A549 (cell line): ENCODE measurements at regions not wholly inside any gene's neighbourhood (a gene's known extent, or its start where the extent isn't known, plus 50 kb on each side); places are given as distances from the start of the nearest gene placed in this dataset.

Experiments used
- ATAC-seq, 2 experiments: fragments of 200-7000 bp in 1 of 2; fragments of >200 bp in 1 of 2; cut with Nextera tagmentation in 1 of 2; cut with Tn5 transposase in 1 of 2; 3 replicates each; pipeline versions ENCODE4 v1.8.0 to v1.9.1; 2018 to 2020; ENCODE audit warnings: mild to moderate bottlenecking in 1 of 2, moderate library complexity in 1 of 2
- CTCF ChIA-PET: fragments of 300-600 bp; sonication (Branson Sonifier 250); formaldehyde crosslinking; extraction: SDS; loops from one replicate; lab custom pipeline; 2021; ENCODE audit warnings: antibody characterized with exemption, inconsistent platforms; lab: Yijun Ruan, JAX
- POLR2A ChIA-PET: fragments of 350-600 bp; formaldehyde crosslinking; extraction: SDS; loops from one replicate; lab custom pipeline; 2021; ENCODE audit warnings: antibody characterized with exemption, inconsistent platforms; lab: Yijun Ruan, JAX
- DNase-seq, 2 experiments: peaks; one replicate each; pipeline versions ENCODE4 v3.0.0 to v3.0.0-alpha.2; 2011 to 2016; ENCODE audit warnings: low read depth in 1 of 2, low spot score in 1 of 2
- FAIRE-seq: peaks from 2 replicates; lab custom pipeline; 2011; peaks lifted over from hg19 to GRCh38; lab: Jason Lieb, UNC
- H3K27ac ChIP-seq, 2 experiments: fragments of >200 bp; sonication (Bioruptor Twin); formaldehyde crosslinking; 3 replicates each; pipeline ENCODE4 v1.5.1; 2016 to 2017
- H3K4me1 ChIP-seq: fragments of >200 bp; sonication (Bioruptor Twin); formaldehyde crosslinking; 3 replicates; pipeline ENCODE4 v1.6.1; 2016
- H3K4me2 ChIP-seq: fragments of >200 bp; sonication (Bioruptor Twin); formaldehyde crosslinking; 3 replicates; pipeline ENCODE4 v1.6.1; 2016
- H3K4me3 ChIP-seq: fragments of >200 bp; sonication (Bioruptor Twin); formaldehyde crosslinking; 3 replicates; pipeline ENCODE4 v1.5.1; 2016
- H3K9me3 ChIP-seq: fragments of >200 bp; sonication (Bioruptor Twin); formaldehyde crosslinking; 3 replicates; pipeline ENCODE4 v1.6.1; 2016
- ATOH8 ChIP-seq: fragments of 250-450 bp; sonication (Bioruptor Pico); IDR thresholded peaks from 2 replicates; pipeline ENCODE4 v1.5.0; 2020; ENCODE audit warnings: low read depth, mild to moderate bottlenecking, moderate library complexity
- BHLHE40 ChIP-seq: IDR thresholded peaks from 2 replicates; pipeline ENCODE4 v1.6.1; 2012; ENCODE audit warnings: low read depth, low read length, inconsistent platforms
- CBX2 ChIP-seq: fragments of 200-600 bp; sonication (generic); IDR thresholded peaks from 2 replicates; pipeline ENCODE4 v1.6.1; 2016; ENCODE audit warnings: low read depth, mild to moderate bottlenecking, borderline replicate concordance
- CEBPB ChIP-seq, 2 experiments: fragments of >200 bp in 1 of 2; sonication (Bioruptor Twin) in 1 of 2; formaldehyde crosslinking in 1 of 2; IDR thresholded peaks; 2 replicates each; pipeline ENCODE4 v1.6.1; 2012 to 2016
- EHF ChIP-seq: fragments of 250-450 bp; sonication (Bioruptor Pico); IDR thresholded peaks from 2 replicates; pipeline ENCODE4 v1.5.0; 2020; ENCODE audit warnings: mild to moderate bottlenecking
- EHMT2 ChIP-seq: fragments of 200-600 bp; sonication (generic); IDR thresholded peaks from 2 replicates; pipeline ENCODE4 v1.6.1; 2016; ENCODE audit warnings: antibody characterized with exemption, low read depth, mild to moderate bottlenecking, moderate library complexity
- ELK1 ChIP-seq: fragments of 150-350 bp; IDR thresholded peaks from 2 replicates; pipeline ENCODE4 v1.6.1; 2014; ENCODE audit warnings: low read depth, mild to moderate bottlenecking, low read length
- EP300 ChIP-seq, 2 experiments: fragments of >200 bp; sonication (Bioruptor Twin); formaldehyde crosslinking; IDR thresholded peaks; 2 replicates in 1 of 2; 3 replicates in 1 of 2; pipeline ENCODE4 v1.6.1; 2016 to 2017
- ESRRA ChIP-seq: fragments of 150-350 bp; IDR thresholded peaks from 2 replicates; pipeline ENCODE4 v1.6.1; 2014; ENCODE audit warnings: mild to moderate bottlenecking, low read length, borderline replicate concordance
- FOSL2 ChIP-seq, 2 experiments: fragments of 450-650 bp in 1 of 2; fragments of >200 bp in 1 of 2; sonication (Bioruptor Twin) in 1 of 2; formaldehyde crosslinking; IDR thresholded peaks; 2 replicates each; pipeline versions ENCODE4 v1.5.0 to v1.6.1; 2016 to 2020; ENCODE audit warnings: mild to moderate bottlenecking in 1 of 2, moderate library complexity in 1 of 2
- GATA3 ChIP-seq: IDR thresholded peaks from 2 replicates; pipeline ENCODE4 v1.6.1; 2012; ENCODE audit warnings: borderline replicate concordance
- HDAC2 ChIP-seq: fragments of 200-600 bp; sonication (generic); IDR thresholded peaks from 2 replicates; pipeline ENCODE4 v1.6.1; 2016
- HOXA7 ChIP-seq: fragments of 250-450 bp; sonication (Bioruptor Pico); IDR thresholded peaks from 2 replicates; pipeline ENCODE4 v1.5.0; 2020; ENCODE audit warnings: mild to moderate bottlenecking, moderate library complexity
- HOXB13 ChIP-seq: fragments of 250-450 bp; sonication (Bioruptor Pico); IDR thresholded peaks from 2 replicates; pipeline ENCODE4 v1.5.0; 2020; ENCODE audit warnings: low read depth, mild to moderate bottlenecking, moderate library complexity
- HOXB5 ChIP-seq: fragments of 250-450 bp; sonication (Bioruptor Pico); IDR thresholded peaks from 2 replicates; pipeline ENCODE4 v1.5.0; 2020; ENCODE audit warnings: mild to moderate bottlenecking, moderate library complexity
- JUNB ChIP-seq: fragments of >200 bp; sonication (Bioruptor Twin); formaldehyde crosslinking; IDR thresholded peaks from 2 replicates; pipeline ENCODE4 v1.6.1; 2016
- KDM1A ChIP-seq: fragments of 200-600 bp; sonication (generic); IDR thresholded peaks from 2 replicates; pipeline ENCODE4 v1.6.1; 2016; ENCODE audit warnings: low read depth, mild to moderate bottlenecking
- MAFK ChIP-seq: fragments of 450-650 bp; IDR thresholded peaks from 2 replicates; pipeline ENCODE4 v1.6.1; 2014; ENCODE audit not compliant: partially characterized antibody
- NFE2L2 ChIP-seq: fragments of 150-350 bp; conservative IDR thresholded peaks from 2 replicates; pipeline ENCODE4 v1.6.1; 2014; ENCODE audit warnings: low read length
- NPAS2 ChIP-seq: fragments of 250-450 bp; sonication (Bioruptor Pico); IDR thresholded peaks from 2 replicates; pipeline ENCODE4 v1.8.0; 2022; ENCODE audit warnings: mild to moderate bottlenecking, moderate library complexity, borderline replicate concordance
- RARB ChIP-seq: fragments of 250-450 bp; sonication (Bioruptor Pico); IDR thresholded peaks from 2 replicates; pipeline ENCODE4 v1.8.0; 2021; ENCODE audit warnings: mild to moderate bottlenecking, moderate library complexity
- RCOR1 ChIP-seq: fragments of 150-350 bp; IDR thresholded peaks from 2 replicates; pipeline ENCODE4 v1.6.1; 2014; ENCODE audit warnings: antibody characterized with exemption, low read length, low read depth
- SMC3 ChIP-seq: fragments of >200 bp; sonication (Bioruptor Twin); formaldehyde crosslinking; IDR thresholded peaks from 3 replicates; pipeline ENCODE4 v1.6.1; 2018; ENCODE audit warnings: inconsistent platforms
- TFCP2L1 ChIP-seq: fragments of 250-450 bp; sonication (Bioruptor Pico); IDR thresholded peaks from 2 replicates; pipeline ENCODE4 v1.5.0; 2021; ENCODE audit warnings: mild to moderate bottlenecking
- USF2 ChIP-seq: fragments of 450-650 bp; IDR thresholded peaks from 2 replicates; pipeline ENCODE4 v1.6.1; 2014; ENCODE audit warnings: antibody characterized with exemption
- ZFP36 ChIP-seq: fragments of 450-650 bp; IDR thresholded peaks from 2 replicates; pipeline ENCODE4 v1.6.1; 2014; ENCODE audit warnings: borderline replicate concordance; ENCODE audit not compliant: partially characterized antibody
- WGBS: methylation state at CpG from one replicate; pipeline ENCODE4 v1.1.6; 2017; ENCODE audit errors: missing lambda C conversion rate; 5-methylcytosine and 5-hydroxymethylcytosine counted together

GRCh38 chr4:124390861-124391260 is 321.7 kb downstream of the ANKRD50 start:
- TF ChIP-seq USF2 = no peak
- TF ChIP-seq ATOH8 (CRISPR knock-in tag) = no peak
- no peak for TF ChIP-seq HDAC2
- TF ChIP-seq GATA3 = no peak
- no peak for TF ChIP-seq CBX2
- TF ChIP-seq RCOR1 = no peak
- TF ChIP-seq JUNB = no peak
- TF ChIP-seq FOSL2 (IDR thresholded peaks at IDR 0.05) = no peak
- TF ChIP-seq FOSL2 (CRISPR knock-in tag; IDR thresholded peaks at IDR 0.05) = no peak
- TF ChIP-seq ZFP36 = no peak
- TF ChIP-seq BHLHE40 = no peak
- TF ChIP-seq EHMT2 = no peak
- TF ChIP-seq EP300 (IDR thresholded peaks at IDR 0.05) = no peak
- TF ChIP-seq ELK1 = no peak
- no peak for TF ChIP-seq TFCP2L1 (CRISPR knock-in tag)
- TF ChIP-seq HOXB13 (CRISPR knock-in tag) = no peak
- ChIA-PET CTCF (no interaction called here), POLR2A (no interaction called here)
- ATAC-seq (no peak), DNase-seq (no peak), FAIRE-seq (no peak)
- Histone ChIP-seq H3K27ac (no peak overlapping the region), H3K4me2 (peak overlapping the region; percentile 63), H3K4me1 (peaks cover 6% of the 10 kb centered on the region; the same call in 1 of the 3 replicates), H3K4me3 (no peak overlapping the region), H3K9me3 (no peaks in the 10 kb centered on the region)
- WGBS = 38% methylated on average over 4 of the region's 4 CpGs

GRCh38 chr4:124396333-124396732 is 316.2 kb downstream of the ANKRD50 start:
- H3K27ac ChIP-seq = no peak overlapping the region
- no peaks in the 10 kb centered on the region for H3K4me1 ChIP-seq
- no peak overlapping the region for H3K4me3 ChIP-seq
- WGBS = 84% methylated on average over 3 of the region's 3 CpGs
- DNase-seq = no peak
- H3K4me2 ChIP-seq = no peak overlapping the region
- ATAC-seq = no peak
- no peaks in the 10 kb centered on the region for H3K9me3 ChIP-seq
- no peak for FAIRE-seq
- POLR2A ChIA-PET = no interaction called here
- CTCF ChIA-PET = no interaction called here
- TF ChIP-seq SMC3 (no peak), MAFK (peak; percentile 49), RARB (CRISPR knock-in tag) (no peak), CEBPB (IDR thresholded peaks at IDR 0.05) (no peak)

- H3K4me3 ChIP-seq = no peak overlapping the region
- H3K27ac ChIP-seq = no peak overlapping the region
- TF ChIP-seq ESRRA (no peak), NFE2L2 (no peak), RCOR1 (no peak), NPAS2 (no peak), SMC3 (no peak), HOXA7 (CRISPR knock-in tag) (no peak), EHF (CRISPR knock-in tag) (no peak), HOXB5 (CRISPR knock-in tag) (no peak), KDM1A (no peak)
- DNase-seq (no peak), ATAC-seq (no peak), FAIRE-seq (no peak)
- POLR2A ChIA-PET = no interaction called here
- WGBS = 55% methylated on average over 3 of the region's 3 CpGs
- CTCF ChIA-PET = no interaction called here
- H3K4me1 ChIP-seq = no peaks in the 10 kb centered on the region
- H3K4me2 ChIP-seq = no peak overlapping the region
- no peaks in the 10 kb centered on the region for H3K9me3 ChIP-seq
Measured at GRCh38 chr4:124401606-124402005, 310.9 kb downstream of the ANKRD50 start.
